ENCODE measurements at regions not wholly inside any gene's neighbourhood (a gene's known extent, or its start where the extent isn't known, plus 50 kb on each side); places are given as distances from the start of the nearest gene placed in this dataset.

- no peak for DNase-seq (ENCODE audit: low spot score)
Observed at GRCh38 chr2:136468799-136469369, 296.5 kb upstream of the THSD7B start.

- no peak for DNase-seq (ENCODE audit: low spot score)
Observed at GRCh38 chr2:136452528-136452927, 312.8 kb upstream of the THSD7B start.

GRCh38 chr2:136448986-136449780 lies 316.2 kb upstream of the THSD7B start:
- DNase-seq (ENCODE audit: low spot score): no peak

GRCh38 chr2:136448432-136448831 lies 316.9 kb upstream of the THSD7B start:
- no peak for DNase-seq (ENCODE audit: low spot score)

GRCh38 chr2:136444323-136444722 lies 321.0 kb upstream of the THSD7B start:
- no peak for DNase-seq (ENCODE audit: low spot score)

- DNase-seq (ENCODE audit: low spot score): no peak
Observed at GRCh38 chr2:136443661-136444060, 321.7 kb upstream of the THSD7B start.

GRCh38 chr2:136441979-136442714 lies 323.2 kb upstream of the THSD7B start:
- no peak for DNase-seq (ENCODE audit: low spot score)

- no peak for DNase-seq (ENCODE audit: low spot score)
Observed at GRCh38 chr2:136439064-136439676, 321.2 kb upstream of the CXCR4 start.

GRCh38 chr2:136437461-136437860 lies 319.5 kb upstream of the CXCR4 start:
- DNase-seq (ENCODE audit: low spot score): no peak

GRCh38 chr2:136436936-136437335 lies 319.0 kb upstream of the CXCR4 start:
- no peak for DNase-seq (ENCODE audit: low spot score)

GRCh38 chr2:136434251-136434715 lies 316.3 kb upstream of the CXCR4 start:
- no peak for DNase-seq (ENCODE audit: low spot score)

GRCh38 chr2:136433261-136433660 lies 315.3 kb upstream of the CXCR4 start:
- DNase-seq (ENCODE audit: low spot score): no peak

- no peak for DNase-seq (ENCODE audit: low spot score)
Observed at GRCh38 chr2:136424112-136424511, 306.2 kb upstream of the CXCR4 start.

- peak; percentile 53 for DNase-seq (ENCODE audit: low spot score)
Observed at GRCh38 chr2:136423516-136423996, 305.6 kb upstream of the CXCR4 start.

GRCh38 chr2:136422512-136422911 lies 304.6 kb upstream of the CXCR4 start:
- no peak for DNase-seq (ENCODE audit: low spot score)

GRCh38 chr2:136420346-136420745 lies 302.4 kb upstream of the CXCR4 start:
- DNase-seq (ENCODE audit: low spot score): no peak

- no peak for DNase-seq (ENCODE audit: low spot score)
Observed at GRCh38 chr2:136411946-136412345, 294.0 kb upstream of the CXCR4 start.

GRCh38 chr2:136410673-136411072 lies 292.7 kb upstream of the CXCR4 start:
- DNase-seq (ENCODE audit: low spot score): no peak

- no peak for DNase-seq (ENCODE audit: low spot score)
Observed at GRCh38 chr2:136408795-136409194, 290.8 kb upstream of the CXCR4 start.

- no peak for DNase-seq (ENCODE audit: low spot score)
Observed at GRCh38 chr2:136407952-136408318, 290.0 kb upstream of the CXCR4 start.

- DNase-seq (ENCODE audit: low spot score): no peak
Observed at GRCh38 chr2:136407117-136407951, 289.4 kb upstream of the CXCR4 start.

Data from A172 (cell line).